Ishikawa (cell line): ENCODE measurements at regions not wholly inside any gene's neighbourhood (a gene's known extent, or its start where the extent isn't known, plus 50 kb on each side); places are given as distances from the start of the nearest gene placed in this dataset.

ENCODE experiments used
- EP300 ChIP-seq: IDR thresholded peaks from 2 replicates; pipeline ENCODE4 v1.6.1; 2012; ENCODE audit warnings: borderline replicate concordance
- TAF1 ChIP-seq: IDR thresholded peaks from 2 replicates; pipeline ENCODE4 v1.6.1; 2012; ENCODE audit warnings: low read depth, mild to moderate bottlenecking

DNA sequence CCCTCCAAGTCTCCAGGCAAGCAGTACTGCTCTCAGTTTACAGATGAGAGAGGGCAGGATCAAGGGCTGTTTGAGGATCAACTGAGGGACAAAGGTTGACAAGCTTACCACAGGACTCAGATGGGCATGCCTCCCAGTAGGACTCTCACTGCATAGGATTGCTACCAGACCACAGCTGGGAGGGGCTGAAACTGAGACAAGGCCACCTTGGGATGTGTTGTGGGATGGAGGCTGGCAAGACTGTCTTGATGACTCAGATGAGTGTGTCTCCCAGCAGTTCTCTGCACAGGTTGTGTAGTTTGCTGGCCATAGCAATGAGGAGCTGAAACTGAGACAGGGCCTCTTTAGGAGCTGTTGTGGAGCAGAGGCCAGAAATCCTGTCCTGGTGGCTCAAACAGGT, 222.2 kb upstream of the IRX1 start:
- TF ChIP-seq TAF1 (no peak), EP300 (no peak)
